Choroid plexus epithelial cell (primary cell): ENCODE measurements at regions not wholly inside any gene's neighbourhood (a gene's known extent, or its start where the extent isn't known, plus 50 kb on each side); places are given as distances from the start of the nearest gene placed in this dataset.
A peak's percentile ranks its signal among the peaks of the same experiment; 100 is the strongest.

Experiments used
- DNase-seq: peaks from one replicate; pipeline ENCODE4 v3.0.0-alpha.2; 2010; ENCODE audit warnings: low read depth
- H3K4me3 ChIP-seq: 2 replicates; pipeline ENCODE4 v1.5.1; 2011; ENCODE audit warnings: low read depth, mild to moderate bottlenecking, control low read depth, low read length, moderate library complexity
- TF ChIP-seq, protein P1 (sequence below): conservative IDR thresholded peaks from 2 replicates; pipeline ENCODE4 v1.5.1; 2011; ENCODE audit warnings: low read depth, mild to moderate bottlenecking, control low read depth, inconsistent platforms, low read length, moderate library complexity

DNA sequence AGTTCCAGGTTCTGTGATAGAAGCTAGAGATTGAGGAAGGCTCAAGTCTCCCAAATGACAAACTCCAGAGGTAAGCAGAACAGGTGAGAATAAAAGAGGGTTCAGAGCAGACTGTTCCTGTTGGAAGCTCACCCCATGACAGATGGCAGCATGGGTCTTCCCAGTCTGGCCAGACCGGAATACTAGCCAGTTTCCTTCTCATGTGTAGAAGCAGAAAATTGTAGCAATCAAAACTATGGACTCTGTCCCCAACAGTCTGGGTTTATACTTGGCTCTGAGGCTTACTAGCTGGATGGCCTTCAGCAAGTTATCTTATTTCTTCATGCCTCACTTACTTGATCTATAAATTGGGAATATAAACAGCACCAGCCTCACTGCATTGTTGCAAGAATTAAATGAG lies 494.8 kb downstream of the MN1 start:
- H3K4me3 ChIP-seq: no peak overlapping the region
- TF ChIP-seq, protein P1, sequence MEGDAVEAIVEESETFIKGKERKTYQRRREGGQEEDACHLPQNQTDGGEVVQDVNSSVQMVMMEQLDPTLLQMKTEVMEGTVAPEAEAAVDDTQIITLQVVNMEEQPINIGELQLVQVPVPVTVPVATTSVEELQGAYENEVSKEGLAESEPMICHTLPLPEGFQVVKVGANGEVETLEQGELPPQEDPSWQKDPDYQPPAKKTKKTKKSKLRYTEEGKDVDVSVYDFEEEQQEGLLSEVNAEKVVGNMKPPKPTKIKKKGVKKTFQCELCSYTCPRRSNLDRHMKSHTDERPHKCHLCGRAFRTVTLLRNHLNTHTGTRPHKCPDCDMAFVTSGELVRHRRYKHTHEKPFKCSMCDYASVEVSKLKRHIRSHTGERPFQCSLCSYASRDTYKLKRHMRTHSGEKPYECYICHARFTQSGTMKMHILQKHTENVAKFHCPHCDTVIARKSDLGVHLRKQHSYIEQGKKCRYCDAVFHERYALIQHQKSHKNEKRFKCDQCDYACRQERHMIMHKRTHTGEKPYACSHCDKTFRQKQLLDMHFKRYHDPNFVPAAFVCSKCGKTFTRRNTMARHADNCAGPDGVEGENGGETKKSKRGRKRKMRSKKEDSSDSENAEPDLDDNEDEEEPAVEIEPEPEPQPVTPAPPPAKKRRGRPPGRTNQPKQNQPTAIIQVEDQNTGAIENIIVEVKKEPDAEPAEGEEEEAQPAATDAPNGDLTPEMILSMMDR: no peak
- DNase-seq: no peak

DNA sequence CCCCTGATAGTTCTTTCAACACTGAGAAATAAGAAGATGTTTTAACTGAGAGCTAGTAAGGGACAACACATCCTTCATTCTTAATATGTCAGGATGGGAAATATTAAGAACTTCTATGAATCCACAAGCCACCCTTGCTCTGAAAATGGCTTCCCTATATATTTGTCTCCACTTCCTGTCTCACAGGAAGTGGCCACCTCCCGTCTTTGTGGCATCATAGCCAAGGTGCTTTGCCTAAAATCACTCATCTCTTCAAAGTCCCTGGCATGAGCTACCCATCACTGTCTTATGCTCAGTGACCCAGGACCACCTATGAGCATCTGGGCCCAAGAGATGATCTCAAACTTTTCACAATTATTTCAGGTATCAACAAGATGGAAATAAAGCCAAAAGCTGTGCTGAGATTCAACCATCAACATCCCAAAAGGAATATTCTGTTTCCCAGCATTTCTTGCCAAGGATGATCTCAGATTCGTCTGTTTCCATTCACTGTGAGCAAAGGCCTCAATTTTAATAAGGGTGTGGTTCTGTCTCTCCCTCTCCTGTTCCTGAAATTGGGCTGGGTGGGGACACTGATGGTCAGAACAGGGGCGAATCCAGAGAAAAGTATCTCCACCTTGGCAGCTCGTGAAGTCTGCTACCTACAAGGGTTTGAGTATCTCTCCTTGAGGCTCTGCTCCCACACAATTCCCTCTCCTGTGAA lies 493.9 kb downstream of the MN1 start:
- TF ChIP-seq, protein P1: no peak
- no peak for DNase-seq
- no peak overlapping the region for H3K4me3 ChIP-seq

DNA sequence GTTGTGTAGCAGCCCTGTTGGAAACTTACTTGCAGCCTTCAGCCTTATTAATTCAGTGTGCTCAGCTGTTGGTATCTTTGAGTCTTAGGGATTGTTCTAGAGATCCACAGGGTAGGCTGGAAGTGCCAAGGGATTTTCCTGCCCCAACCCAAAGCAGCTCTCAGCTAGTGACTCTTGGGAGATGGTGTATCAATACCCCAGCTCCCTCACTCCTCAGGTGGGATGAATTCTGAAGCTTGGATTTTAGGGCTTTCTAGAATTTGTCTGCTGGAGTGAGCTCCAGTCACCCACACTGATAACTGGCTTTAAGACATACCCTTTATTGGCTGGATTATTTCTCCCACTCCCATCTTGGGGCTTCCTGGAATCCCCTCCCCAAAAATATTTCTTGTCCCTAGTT lies 493.0 kb downstream of the MN1 start:
- DNase-seq: no peak
- TF ChIP-seq, protein P1: no peak
- no peak overlapping the region for H3K4me3 ChIP-seq

DNA sequence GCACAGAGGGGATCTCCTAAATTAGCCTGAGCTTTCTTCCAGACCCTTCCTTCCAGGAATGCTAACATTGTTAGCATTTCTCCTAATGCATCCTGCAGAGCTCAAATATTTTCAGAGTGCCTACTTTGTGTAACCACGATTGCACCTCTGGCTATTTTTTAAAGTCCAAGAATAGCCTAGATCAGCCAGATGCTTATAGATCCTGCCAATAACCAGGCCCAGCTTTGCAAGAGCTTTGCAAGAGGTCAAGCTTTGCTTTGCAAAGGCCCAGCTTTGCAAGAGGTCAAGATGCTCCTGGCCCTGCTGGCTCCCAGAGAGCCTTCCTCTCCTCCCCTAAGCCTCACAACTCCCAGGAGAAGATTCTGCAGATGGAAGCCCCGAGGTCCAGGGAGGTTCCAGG lies 491.9 kb downstream of the MN1 start:
- TF ChIP-seq, protein P1: no peak
- peak; percentile 65 for DNase-seq
- H3K4me3 ChIP-seq: no peak overlapping the region

DNA sequence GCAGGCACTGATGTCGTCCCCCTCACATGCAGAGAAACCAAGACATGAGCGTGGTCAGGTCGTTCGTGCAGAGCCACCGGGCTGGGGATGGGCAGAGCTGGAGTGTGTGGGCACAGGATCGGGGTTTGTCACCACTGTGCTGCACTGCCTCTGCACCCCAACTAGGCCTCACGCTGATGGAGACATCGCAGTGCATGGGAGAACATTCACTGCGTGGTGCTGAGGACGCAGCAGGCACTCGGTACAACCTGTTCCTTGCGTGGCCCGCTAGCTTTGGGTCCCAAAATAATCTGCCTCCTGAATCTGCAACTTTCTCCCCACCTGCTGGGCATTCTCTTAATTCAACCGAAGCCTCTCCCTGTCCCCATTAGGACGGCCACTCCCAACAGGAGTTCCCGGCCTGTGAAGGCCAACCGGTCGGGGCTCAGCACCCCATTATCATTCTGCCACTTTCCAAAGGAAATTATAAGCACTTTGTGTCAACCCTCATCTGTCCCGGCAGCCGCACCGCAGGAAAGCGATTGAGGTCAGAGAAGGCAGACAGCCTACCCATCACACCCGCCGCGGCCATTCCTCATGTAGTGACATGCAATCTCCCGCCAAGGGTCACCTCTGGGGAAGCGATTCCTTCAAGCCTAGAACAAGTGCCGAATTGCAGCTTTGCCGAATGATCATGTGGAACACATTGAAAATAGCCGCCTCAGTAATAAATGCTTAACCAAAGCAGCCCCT lies 490.4 kb downstream of the MN1 start:
- H3K4me3 ChIP-seq: no peak overlapping the region
- TF ChIP-seq, protein P1: no peak

DNA sequence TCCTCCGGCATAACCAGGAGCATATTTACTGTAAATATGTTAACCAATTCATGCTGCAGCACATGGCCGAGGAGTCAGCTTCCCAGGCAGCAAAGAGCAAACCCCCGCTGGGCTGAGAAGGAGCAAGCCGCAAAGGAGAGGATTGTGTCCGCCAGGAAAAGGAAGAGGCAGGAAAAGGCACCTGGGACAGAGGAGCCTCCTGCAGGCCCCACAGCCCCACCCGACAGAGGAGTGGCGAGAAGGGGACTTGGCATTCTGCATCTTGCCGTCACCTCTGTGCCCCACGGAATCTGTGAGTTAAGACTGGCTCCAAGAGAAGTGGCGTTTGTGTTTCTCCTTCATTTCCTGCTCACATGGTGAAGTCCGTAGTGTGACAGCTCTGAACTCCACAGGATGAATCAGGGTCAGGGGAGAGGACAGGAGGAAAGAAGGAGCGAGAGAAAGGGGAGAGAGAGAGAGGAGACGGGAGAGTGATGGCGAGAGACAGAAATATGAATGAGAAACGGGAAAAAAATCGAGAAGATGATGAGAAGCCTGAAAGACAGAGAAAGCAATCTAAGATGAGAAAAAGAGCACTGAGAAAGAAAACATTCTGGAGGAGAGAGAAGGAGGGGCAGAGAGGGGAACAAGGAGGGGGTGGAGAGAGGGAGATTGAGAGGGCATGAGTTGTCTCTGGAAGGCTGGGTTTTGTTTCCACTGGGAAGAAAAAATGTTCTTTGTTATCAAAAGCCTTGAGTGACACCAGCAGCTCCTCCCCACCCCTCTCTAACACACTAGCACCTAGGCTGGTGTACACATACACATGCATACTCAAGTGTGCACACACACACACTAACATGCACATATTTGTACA lies 489.6 kb downstream of the MN1 start:
- peak; percentile 26 for DNase-seq
- TF ChIP-seq, protein P1: no peak
- peak overlapping the region; percentile 38 for H3K4me3 ChIP-seq

More for the DNA sequence above, 490.4 kb downstream of the MN1 start:
- DNase-seq: no peak
